Muscle of leg (tissue), 3 donors: ENCODE measurements at regions not wholly inside any gene's neighbourhood (a gene's known extent, or its start where the extent isn't known, plus 50 kb on each side); places are given as distances from the start of the nearest gene placed in this dataset.

ENCODE experiments used
- DNase-seq: peaks from one replicate; pipeline ENCODE4 v3.0.0; 2013
- H3K27ac ChIP-seq: one replicate; pipeline ENCODE4 v1.5.1; 2013; ENCODE audit warnings: mild to moderate bottlenecking, low read length, control low read depth
- H3K27me3 ChIP-seq: one replicate; pipeline ENCODE4 v1.6.1; 2013; ENCODE audit warnings: low read length; ENCODE audit not compliant: control insufficient read depth, insufficient read depth
- H3K36me3 ChIP-seq: one replicate; pipeline ENCODE4 v1.6.1; 2013; ENCODE audit warnings: low read length; ENCODE audit not compliant: control insufficient read depth, insufficient read depth
- H3K4me1 ChIP-seq: one replicate; pipeline ENCODE4 v1.6.1; 2013; ENCODE audit warnings: low read length; ENCODE audit not compliant: control insufficient read depth, insufficient read depth
- H3K4me3 ChIP-seq: one replicate; pipeline ENCODE4 v1.5.1; 2013; ENCODE audit warnings: low read length, control low read depth
- H3K9me3 ChIP-seq: replicated peaks from 2 replicates; pipeline ENCODE4 v1.6.1; 2013; ENCODE audit warnings: low read depth, low read length; ENCODE audit not compliant: control insufficient read depth
- WGBS: methylation state at CpG from one replicate; pipeline ENCODE4 v1.1.5; 2013; ENCODE audit warnings: missing lambda C conversion rate; ENCODE audit not compliant: insufficient coverage; 5-methylcytosine and 5-hydroxymethylcytosine counted together

DNA sequence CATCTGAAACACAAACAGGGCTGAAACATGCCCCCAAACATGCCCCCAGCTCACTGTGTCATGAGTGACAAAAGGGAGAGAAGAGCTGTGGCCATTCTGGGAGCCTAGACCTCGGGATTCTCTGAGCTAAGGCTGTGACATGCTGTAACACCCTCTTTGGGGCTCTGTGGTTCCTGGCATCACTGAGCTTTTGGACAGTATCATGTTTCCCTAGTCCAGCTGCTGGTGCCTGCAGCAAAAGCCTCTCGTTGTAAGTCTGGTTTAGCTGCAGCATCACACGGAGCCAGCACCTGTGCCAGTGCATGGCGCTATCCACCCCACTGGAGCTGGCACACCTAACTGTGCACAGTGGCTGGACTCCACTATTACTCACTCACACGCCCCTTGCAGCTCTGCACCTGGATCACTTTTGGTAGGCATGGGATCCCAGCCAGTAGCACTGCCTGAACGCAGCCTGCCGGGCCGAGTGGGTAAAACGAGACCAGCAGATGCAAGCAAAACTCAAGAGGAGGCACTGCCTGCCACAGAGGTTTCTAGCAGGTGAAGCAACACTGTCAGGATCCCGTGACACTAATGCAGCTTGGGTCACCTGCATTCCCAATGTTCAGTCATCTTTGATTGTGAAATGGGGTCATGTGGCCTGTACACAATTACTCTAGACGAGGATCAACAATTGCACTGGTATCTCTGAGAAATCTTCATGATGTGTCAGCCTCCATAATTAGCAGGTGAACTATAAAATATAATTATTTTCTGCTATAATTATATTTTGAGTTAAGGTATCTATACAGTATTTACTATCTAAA is 547.2 kb downstream of the ZNF804A start:
- H3K4me3 ChIP-seq, result no peak overlapping the region
- no peaks in the 10 kb centered on the region for H3K9me3 ChIP-seq
- H3K4me1 ChIP-seq, result peaks cover 4% of the 10 kb centered on the region
- no peaks in the 10 kb centered on the region for H3K27me3 ChIP-seq
- 85% methylated on average over 10 of the region's 11 CpGs for WGBS
- peak; percentile 35 for DNase-seq
- H3K27ac ChIP-seq, result no peak overlapping the region
- H3K36me3 ChIP-seq, result no peaks in the 10 kb centered on the region

DNA sequence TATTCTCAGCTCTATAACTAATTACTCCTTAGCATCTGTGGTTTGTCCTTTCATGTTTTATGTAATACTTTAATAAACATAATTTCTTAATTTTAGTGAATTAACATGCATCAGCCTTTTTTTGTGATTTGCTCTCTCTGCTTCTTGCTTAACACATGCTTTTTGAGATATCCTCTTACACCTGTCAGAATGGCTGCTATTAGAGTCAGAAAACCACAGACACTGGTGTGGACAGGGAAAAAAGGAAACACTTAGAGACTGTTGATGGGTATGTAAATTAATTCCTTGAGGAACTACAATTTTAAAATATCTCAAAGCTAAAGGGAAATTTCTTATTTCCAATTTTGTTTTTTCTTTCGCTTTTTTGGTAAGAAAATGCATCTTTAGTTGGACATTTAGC is 549.0 kb downstream of the ZNF804A start:
- no peak overlapping the region for H3K4me3 ChIP-seq
- DNase-seq, result no peak
- H3K9me3 ChIP-seq, result no peaks in the 10 kb centered on the region
- no CpG with 5 or more reads among the region's 1 CpG for WGBS
- H3K27me3 ChIP-seq, result no peaks in the 10 kb centered on the region
- no peaks in the 10 kb centered on the region for H3K36me3 ChIP-seq
- no peak overlapping the region for H3K27ac ChIP-seq
- H3K4me1 ChIP-seq, result peaks cover 4% of the 10 kb centered on the region

DNA sequence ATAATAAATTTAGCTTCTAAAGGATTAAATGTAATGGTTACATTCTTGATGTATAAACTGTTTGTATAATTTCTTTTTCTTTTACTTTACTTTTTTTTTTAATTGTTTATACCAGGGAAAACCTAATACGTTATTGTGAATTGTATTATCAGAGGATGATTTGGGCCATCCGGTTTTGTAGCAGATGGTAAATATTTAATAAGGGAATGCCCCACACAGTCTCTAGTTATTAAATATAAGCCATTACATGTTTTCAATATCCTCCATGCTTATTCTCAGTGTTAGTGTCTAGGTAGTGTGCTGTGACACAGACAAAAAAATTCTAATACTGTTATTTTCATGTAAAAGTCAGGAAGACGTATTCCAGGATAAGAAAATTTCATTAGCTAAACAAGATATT is 553.9 kb downstream of the ZNF804A start:
- Histone ChIP-seq H3K36me3 (no peaks in the 10 kb centered on the region), H3K4me3 (no peak overlapping the region), H3K27ac (no peak overlapping the region), H3K9me3 (no peaks in the 10 kb centered on the region), H3K4me1 (no peaks in the 10 kb centered on the region), H3K27me3 (no peaks in the 10 kb centered on the region)
- DNase-seq, result no peak
- no CpG with 5 or more reads among the region's 3 CpGs for WGBS

DNA sequence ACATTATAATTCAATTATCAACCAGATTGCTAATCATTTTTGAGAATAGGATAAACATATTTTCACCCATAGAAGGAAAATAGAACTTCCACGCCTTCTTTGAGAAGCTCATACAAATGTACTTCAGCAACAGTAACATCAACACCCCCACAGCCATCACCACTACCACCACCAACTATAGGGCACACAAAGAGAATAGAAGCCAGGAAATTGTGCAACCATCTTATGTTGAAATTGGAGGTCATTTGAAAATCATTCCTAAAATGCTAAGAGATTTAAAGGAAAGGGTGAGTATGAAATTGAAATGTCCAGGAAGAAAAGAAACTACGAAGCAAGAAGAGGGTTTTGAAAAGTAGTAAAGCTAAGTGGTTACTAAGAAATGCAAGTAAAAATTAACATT is 563.4 kb downstream of the ZNF804A start:
- WGBS, result no CpG with 5 or more reads among the region's 2 CpGs
- DNase-seq, result no peak

DNA sequence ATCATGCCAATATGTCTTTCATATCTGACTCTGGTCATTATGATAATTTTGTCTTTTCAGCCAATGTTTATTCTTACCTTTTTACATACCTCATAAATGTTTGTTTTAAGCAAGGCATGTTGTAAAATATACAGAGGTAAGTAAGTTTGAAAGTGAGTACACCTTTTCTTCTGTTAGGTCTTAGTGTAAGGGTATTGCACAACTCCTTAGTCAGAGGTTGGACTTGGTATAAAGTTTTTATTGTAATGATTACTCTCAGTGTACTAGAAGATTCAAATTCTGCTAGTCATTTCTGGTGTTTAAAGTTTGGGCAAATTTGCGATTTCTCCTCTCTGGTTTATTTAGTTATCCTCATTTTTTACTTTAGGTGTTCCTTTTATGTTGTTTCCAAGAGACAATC is 564.3 kb upstream of the FSIP2 start:
- DNase-seq, result no peak
- Histone ChIP-seq H3K27ac (no peak overlapping the region), H3K4me3 (no peak overlapping the region), H3K36me3 (no peaks in the 10 kb centered on the region), H3K4me1 (no peaks in the 10 kb centered on the region), H3K9me3 (no peaks in the 10 kb centered on the region), H3K27me3 (no peaks in the 10 kb centered on the region)
- WGBS, result no CpG with 5 or more reads among the region's 1 CpG

More for the DNA sequence above, 563.4 kb downstream of the ZNF804A start:
- Histone ChIP-seq H3K36me3 (no peaks in the 10 kb centered on the region), H3K4me1 (no peaks in the 10 kb centered on the region), H3K9me3 (no peaks in the 10 kb centered on the region), H3K4me3 (no peak overlapping the region), H3K27ac (no peak overlapping the region), H3K27me3 (no peaks in the 10 kb centered on the region)

DNA sequence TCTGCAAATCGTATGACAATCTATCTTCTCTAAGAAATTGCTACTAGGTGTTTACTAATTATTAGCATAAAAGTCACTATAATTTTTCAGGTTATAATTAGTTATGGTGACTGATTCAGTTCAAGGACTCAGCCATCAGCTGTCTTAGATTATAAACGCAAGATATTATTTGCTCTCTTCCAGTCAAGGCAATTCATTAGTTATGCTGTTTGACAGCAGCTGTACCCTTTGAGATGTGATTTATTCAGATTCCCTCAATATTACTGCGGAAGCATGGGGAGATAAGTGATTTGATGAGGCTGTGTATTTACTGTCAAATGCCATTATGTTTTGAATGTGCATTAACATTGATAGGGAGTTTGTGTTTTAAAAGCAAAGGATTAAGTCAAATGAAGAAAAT is 558.9 kb upstream of the FSIP2 start:
- no peaks in the 10 kb centered on the region for H3K27me3 ChIP-seq
- H3K27ac ChIP-seq, result no peak overlapping the region
- no peak for DNase-seq
- H3K9me3 ChIP-seq, result no peaks in the 10 kb centered on the region
- no peaks in the 10 kb centered on the region for H3K4me1 ChIP-seq
- no CpG with 5 or more reads among the region's 3 CpGs for WGBS
- no peak overlapping the region for H3K4me3 ChIP-seq
- no peaks in the 10 kb centered on the region for H3K36me3 ChIP-seq

DNA sequence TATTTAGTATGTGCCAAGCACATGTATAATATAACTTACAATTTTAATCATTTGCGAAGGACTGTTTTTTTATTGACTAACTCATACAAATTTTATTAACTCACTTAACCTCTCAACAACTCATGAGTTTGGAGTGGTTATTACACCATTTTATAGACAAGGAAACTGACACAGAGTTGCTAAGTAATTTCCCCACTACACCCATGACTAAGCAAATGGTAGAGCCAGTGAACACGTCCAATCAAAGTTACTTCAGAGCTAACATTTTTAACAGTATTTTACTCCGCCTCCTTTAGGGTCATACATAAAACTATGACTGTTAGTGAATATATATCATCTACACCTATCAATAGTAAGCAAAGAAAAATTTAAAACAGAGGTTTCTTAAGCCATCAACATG is 556.7 kb upstream of the FSIP2 start:
- H3K4me1 ChIP-seq, result no peaks in the 10 kb centered on the region
- WGBS, result no CpG with 5 or more reads among the region's 3 CpGs
- DNase-seq, result no peak
- H3K27me3 ChIP-seq, result no peaks in the 10 kb centered on the region
- H3K9me3 ChIP-seq, result no peaks in the 10 kb centered on the region
- no peak overlapping the region for H3K4me3 ChIP-seq
- H3K27ac ChIP-seq, result no peak overlapping the region
- no peaks in the 10 kb centered on the region for H3K36me3 ChIP-seq

DNA sequence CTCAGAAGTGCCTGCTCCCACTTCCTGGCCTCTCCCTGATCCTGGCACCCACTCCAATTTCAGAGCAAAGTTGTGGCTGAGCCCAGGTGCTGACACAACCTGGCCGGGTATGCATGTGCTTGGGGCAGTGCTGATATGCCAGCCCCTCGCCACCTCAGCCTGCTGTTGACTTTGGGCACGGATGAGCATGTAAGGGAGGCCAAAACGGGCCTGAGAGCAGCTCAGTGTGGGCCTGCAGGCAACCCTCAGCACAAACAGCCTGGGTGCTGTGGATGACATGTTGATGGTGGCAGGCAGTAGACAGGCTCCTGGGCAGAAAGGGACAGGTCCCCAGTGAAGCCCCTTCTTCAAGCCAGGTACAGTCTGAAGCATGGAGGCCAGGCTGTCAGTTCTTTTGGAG is 553.6 kb upstream of the FSIP2 start:
- no peaks in the 10 kb centered on the region for H3K27me3 ChIP-seq
- H3K36me3 ChIP-seq, result no peaks in the 10 kb centered on the region
- no peaks in the 10 kb centered on the region for H3K9me3 ChIP-seq
- DNase-seq, result no peak
- H3K4me1 ChIP-seq, result no peaks in the 10 kb centered on the region
- 90% methylated on average over 4 of the region's 4 CpGs for WGBS
- no peak overlapping the region for H3K4me3 ChIP-seq
- no peak overlapping the region for H3K27ac ChIP-seq

DNA sequence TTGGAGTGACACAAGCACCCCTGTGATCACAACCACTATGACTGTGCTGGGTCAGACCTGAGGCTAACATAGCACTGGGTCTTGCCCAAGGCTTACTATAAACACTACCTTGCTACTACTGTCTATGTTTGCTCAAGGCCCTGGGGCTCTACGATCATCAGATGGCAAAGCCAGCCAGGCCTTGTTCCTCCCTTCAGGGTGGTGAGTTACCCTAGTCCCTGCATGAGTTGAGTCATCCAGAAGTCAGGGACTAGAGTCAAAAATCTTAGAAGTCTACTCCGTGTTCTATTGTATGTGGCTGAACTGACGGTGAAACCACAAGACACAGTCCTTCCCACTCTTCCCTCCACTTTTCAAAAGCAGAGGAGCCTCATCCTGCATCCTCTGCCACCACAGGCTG is 551.2 kb upstream of the FSIP2 start:
- H3K9me3 ChIP-seq, result no peaks in the 10 kb centered on the region
- no peaks in the 10 kb centered on the region for H3K36me3 ChIP-seq
- no peak overlapping the region for H3K4me3 ChIP-seq
- no peak for DNase-seq
- no peaks in the 10 kb centered on the region for H3K27me3 ChIP-seq
- no peaks in the 10 kb centered on the region for H3K4me1 ChIP-seq
- no peak overlapping the region for H3K27ac ChIP-seq
- 63% methylated on average over 1 of the region's 3 CpGs for WGBS

DNA sequence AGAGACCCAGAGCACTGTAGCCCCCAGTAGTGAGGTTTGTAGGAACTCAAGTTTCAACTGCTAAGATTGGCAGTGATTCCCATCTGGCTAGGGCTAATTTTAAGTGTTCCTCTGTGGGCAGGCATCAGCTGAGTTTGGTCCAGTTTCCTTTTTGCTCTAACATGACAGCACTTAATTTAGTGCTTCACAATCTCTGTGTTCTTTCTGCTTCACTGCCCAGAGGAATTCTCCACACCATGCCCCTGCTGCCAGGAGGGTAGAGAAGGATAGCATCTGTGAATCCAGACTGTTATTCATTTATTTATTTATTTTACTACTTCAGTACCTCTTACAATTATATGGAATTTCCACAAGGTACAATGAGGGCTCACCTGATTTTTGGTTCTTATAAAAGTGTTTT is 549.9 kb upstream of the FSIP2 start:
- Histone ChIP-seq H3K4me3 (no peak overlapping the region), H3K4me1 (no peaks in the 10 kb centered on the region), H3K36me3 (no peaks in the 10 kb centered on the region), H3K27me3 (no peaks in the 10 kb centered on the region), H3K9me3 (no peaks in the 10 kb centered on the region), H3K27ac (no peak overlapping the region)
- DNase-seq, result peak; percentile 2

DNA sequence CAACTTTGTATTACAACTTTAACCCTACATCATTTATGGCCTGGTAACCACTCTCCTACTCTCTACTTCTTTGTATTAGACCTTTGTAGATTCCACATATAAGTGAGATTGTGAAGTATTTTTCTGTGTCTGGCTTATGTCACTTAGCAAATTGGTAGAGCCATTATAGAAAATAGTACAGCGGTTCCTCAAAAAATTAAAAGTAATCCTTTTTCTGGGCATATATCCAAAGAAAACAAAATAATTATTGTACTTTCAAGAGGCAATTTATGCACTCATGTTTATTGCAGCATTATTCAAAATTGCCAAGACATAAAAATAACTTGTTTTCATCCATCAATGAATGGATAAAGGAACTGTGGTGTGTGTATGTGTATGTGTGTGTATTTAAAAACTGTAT is 537.5 kb upstream of the FSIP2 start:
- Histone ChIP-seq H3K27me3 (no peaks in the 10 kb centered on the region), H3K9me3 (no peaks in the 10 kb centered on the region), H3K4me3 (no peak overlapping the region), H3K4me1 (no peaks in the 10 kb centered on the region), H3K36me3 (no peaks in the 10 kb centered on the region), H3K27ac (no peak overlapping the region)
- no peak for DNase-seq
- no CpG with 5 or more reads among the region's 1 CpG for WGBS
